ENCODE measurements at regions not wholly inside any gene's neighbourhood (a gene's known extent, or its start where the extent isn't known, plus 50 kb on each side); places are given as distances from the start of the nearest gene placed in this dataset.

DNA sequence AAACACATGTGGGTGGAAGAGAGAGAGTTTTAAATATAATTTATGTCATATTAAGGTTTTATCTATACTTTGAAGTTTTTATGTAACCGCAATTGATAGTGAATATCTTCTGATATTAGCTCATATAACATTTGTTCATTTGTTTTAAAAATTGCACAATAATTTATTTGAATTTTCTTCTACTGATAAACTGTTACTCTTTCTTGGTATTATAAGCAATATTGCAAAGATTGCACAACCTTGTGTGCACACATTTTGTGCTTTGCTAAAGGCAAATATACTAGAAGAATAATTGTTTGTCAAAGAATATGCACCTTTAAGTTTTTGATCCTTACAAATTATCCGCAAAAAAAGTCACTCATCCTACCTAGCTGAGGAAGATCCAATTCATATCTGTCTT lies 275.7 kb downstream of the TLR4 start:
- H3K36me3 ChIP-seq (ENCODE audit: control insufficient read depth, insufficient read depth, low read length): no peaks in the 10 kb centered on the region
- CTCF ChIA-PET: no interaction called here
- no peak for ATAC-seq

DNA sequence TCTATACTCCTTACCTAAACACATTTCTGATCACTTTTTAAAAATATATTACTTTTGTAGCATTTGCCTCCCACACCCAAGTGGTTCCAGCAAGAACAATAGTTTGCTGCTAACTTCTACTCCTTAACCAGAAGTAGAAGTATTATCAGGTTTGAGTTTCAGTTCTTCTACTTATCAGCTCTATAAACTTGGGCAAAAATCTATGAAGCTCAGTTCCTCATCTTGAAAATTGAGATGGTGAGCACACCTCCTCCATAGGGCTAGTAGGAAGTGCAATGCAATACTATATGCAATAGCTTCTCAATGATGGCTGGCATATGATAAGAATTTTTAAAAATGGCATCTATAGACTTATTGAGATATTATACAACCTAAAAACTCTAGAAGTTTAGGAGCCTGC lies 283.7 kb downstream of the TLR4 start:
- intact Hi-C loops (cut with micrococcal nuclease; ENCODE audit: unreplicated experiment): no loop called here
- no peak for TF ChIP-seq TCF7L2 (IDR thresholded peaks at IDR 0.05; ENCODE audit: low read depth, low read length)
- no peak for TF ChIP-seq SIN3A (IDR thresholded peaks at IDR 0.05; ENCODE audit: borderline replicate concordance, insufficient read depth, low read depth, low read length)
- TF ChIP-seq, protein P1, sequence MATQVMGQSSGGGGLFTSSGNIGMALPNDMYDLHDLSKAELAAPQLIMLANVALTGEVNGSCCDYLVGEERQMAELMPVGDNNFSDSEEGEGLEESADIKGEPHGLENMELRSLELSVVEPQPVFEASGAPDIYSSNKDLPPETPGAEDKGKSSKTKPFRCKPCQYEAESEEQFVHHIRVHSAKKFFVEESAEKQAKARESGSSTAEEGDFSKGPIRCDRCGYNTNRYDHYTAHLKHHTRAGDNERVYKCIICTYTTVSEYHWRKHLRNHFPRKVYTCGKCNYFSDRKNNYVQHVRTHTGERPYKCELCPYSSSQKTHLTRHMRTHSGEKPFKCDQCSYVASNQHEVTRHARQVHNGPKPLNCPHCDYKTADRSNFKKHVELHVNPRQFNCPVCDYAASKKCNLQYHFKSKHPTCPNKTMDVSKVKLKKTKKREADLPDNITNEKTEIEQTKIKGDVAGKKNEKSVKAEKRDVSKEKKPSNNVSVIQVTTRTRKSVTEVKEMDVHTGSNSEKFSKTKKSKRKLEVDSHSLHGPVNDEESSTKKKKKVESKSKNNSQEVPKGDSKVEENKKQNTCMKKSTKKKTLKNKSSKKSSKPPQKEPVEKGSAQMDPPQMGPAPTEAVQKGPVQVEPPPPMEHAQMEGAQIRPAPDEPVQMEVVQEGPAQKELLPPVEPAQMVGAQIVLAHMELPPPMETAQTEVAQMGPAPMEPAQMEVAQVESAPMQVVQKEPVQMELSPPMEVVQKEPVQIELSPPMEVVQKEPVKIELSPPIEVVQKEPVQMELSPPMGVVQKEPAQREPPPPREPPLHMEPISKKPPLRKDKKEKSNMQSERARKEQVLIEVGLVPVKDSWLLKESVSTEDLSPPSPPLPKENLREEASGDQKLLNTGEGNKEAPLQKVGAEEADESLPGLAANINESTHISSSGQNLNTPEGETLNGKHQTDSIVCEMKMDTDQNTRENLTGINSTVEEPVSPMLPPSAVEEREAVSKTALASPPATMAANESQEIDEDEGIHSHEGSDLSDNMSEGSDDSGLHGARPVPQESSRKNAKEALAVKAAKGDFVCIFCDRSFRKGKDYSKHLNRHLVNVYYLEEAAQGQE (IDR thresholded peaks at IDR 0.05; ENCODE audit: insufficient read depth in 1 of 2, low read depth in 2 of 2, low read length in 1 of 2): no peak
- no peak for TF ChIP-seq POLR2AphosphoS5 (IDR thresholded peaks at IDR 0.05; ENCODE audit: low read depth, low read length)
- TF ChIP-seq, protein P2, sequence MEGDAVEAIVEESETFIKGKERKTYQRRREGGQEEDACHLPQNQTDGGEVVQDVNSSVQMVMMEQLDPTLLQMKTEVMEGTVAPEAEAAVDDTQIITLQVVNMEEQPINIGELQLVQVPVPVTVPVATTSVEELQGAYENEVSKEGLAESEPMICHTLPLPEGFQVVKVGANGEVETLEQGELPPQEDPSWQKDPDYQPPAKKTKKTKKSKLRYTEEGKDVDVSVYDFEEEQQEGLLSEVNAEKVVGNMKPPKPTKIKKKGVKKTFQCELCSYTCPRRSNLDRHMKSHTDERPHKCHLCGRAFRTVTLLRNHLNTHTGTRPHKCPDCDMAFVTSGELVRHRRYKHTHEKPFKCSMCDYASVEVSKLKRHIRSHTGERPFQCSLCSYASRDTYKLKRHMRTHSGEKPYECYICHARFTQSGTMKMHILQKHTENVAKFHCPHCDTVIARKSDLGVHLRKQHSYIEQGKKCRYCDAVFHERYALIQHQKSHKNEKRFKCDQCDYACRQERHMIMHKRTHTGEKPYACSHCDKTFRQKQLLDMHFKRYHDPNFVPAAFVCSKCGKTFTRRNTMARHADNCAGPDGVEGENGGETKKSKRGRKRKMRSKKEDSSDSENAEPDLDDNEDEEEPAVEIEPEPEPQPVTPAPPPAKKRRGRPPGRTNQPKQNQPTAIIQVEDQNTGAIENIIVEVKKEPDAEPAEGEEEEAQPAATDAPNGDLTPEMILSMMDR (IDR thresholded peaks at IDR 0.05): no peak
- no TSS peak for BruUV-seq (replicated peaks)
- Histone ChIP-seq H3K4me3 (ENCODE audit: low read depth in 2 of 2, low read length in 2 of 2) (no peak overlapping the region), H3K4me1 (ENCODE audit: control insufficient read depth, insufficient read depth, low read length) (no peaks in the 10 kb centered on the region), H3K27me3 (ENCODE audit: control insufficient read depth, insufficient read depth, low read length) (no peaks in the 10 kb centered on the region), H3K36me3 (ENCODE audit: control insufficient read depth, insufficient read depth, low read length) (no peaks in the 10 kb centered on the region), H3K9me3 (ENCODE audit: control insufficient read depth, insufficient read depth, low read depth, low read length) (no peaks in the 10 kb centered on the region), H3K27ac (ENCODE audit: low read length) (no peak overlapping the region)
- DNase-seq (ENCODE audit: low read depth, low spot score) (no peak), ATAC-seq (no peak)
- ChIA-PET CTCF (no interaction called here), POLR2A (no interaction called here)
- in situ Hi-C loops (cut with HindIII; ENCODE audit: low pct_unique_long_range_greater_than_20kb, low sequenced_read_pairs): no loop called here

More for the DNA sequence above, 275.7 kb downstream of the TLR4 start:
- no peaks in the 10 kb centered on the region for H3K27me3 ChIP-seq (ENCODE audit: control insufficient read depth, insufficient read depth, low read length)
- TF ChIP-seq, protein P1 (IDR thresholded peaks at IDR 0.05; ENCODE audit: insufficient read depth in 1 of 2, low read depth in 2 of 2, low read length in 1 of 2): no peak
- TF ChIP-seq, protein P2 (IDR thresholded peaks at IDR 0.05): no peak
- TF ChIP-seq POLR2AphosphoS5 (IDR thresholded peaks at IDR 0.05; ENCODE audit: low read depth, low read length) (no peak), TCF7L2 (IDR thresholded peaks at IDR 0.05; ENCODE audit: low read depth, low read length) (no peak), SIN3A (IDR thresholded peaks at IDR 0.05; ENCODE audit: borderline replicate concordance, insufficient read depth, low read depth, low read length) (no peak)
- intact Hi-C loops (cut with micrococcal nuclease; ENCODE audit: unreplicated experiment): no loop called here
- H3K9me3 ChIP-seq (ENCODE audit: control insufficient read depth, insufficient read depth, low read depth, low read length): no peaks in the 10 kb centered on the region
- POLR2A ChIA-PET: no interaction called here
- H3K27ac ChIP-seq (ENCODE audit: low read length): no peak overlapping the region
- BruUV-seq (replicated peaks): no TSS peak
- H3K4me1 ChIP-seq (ENCODE audit: control insufficient read depth, insufficient read depth, low read length): no peaks in the 10 kb centered on the region
- in situ Hi-C loops (cut with HindIII; ENCODE audit: low pct_unique_long_range_greater_than_20kb, low sequenced_read_pairs): no loop called here
- no peak overlapping the region for H3K4me3 ChIP-seq (ENCODE audit: low read depth in 2 of 2, low read length in 2 of 2)
- DNase-seq (ENCODE audit: low read depth, low spot score): no peak

Data from Panc1 (cell line).